Suprapubic skin (tissue), 4 donors: ENCODE measurements at regions not wholly inside any gene's neighbourhood (a gene's known extent, or its start where the extent isn't known, plus 50 kb on each side); places are given as distances from the start of the nearest gene placed in this dataset.

ENCODE experiments used
- CTCF ChIP-seq, 2 donors: fragments of 200-600 bp in 1 of 2; fragments of 450-650 bp in 1 of 2; sonication (generic) in 1 of 2; IDR thresholded peaks; one replicate each; pipeline ENCODE4 v1.5.1; 2016 to 2019; ENCODE audit warnings: antibody characterized with exemption in 2 of 2, mild to moderate bottlenecking in 1 of 2, moderate library complexity in 1 of 2
- POLR2A ChIP-seq, 2 donors: fragments of 450-650 bp; IDR thresholded peaks; one replicate each; pipeline ENCODE4 v1.6.1; 2017; ENCODE audit warnings: antibody characterized with exemption in 2 of 2, mild to moderate bottlenecking in 2 of 2, moderate library complexity in 2 of 2
- POLR2AphosphoS5 ChIP-seq, 3 donors: sonication (generic); formaldehyde crosslinking; IDR thresholded peaks; one replicate each; pipeline ENCODE4 v1.6.1; 2017; ENCODE audit warnings: antibody characterized with exemption in 3 of 3

- no peak for TF ChIP-seq POLR2A (IDR thresholded peaks at IDR 0.05)
- TF ChIP-seq CTCF (IDR thresholded peaks at IDR 0.05) = no peak
- no peak for TF ChIP-seq POLR2AphosphoS5 (IDR thresholded peaks at IDR 0.05)
These were observed 190.8 kb upstream of the C14orf180 start for GRCh38 chr14:104388541-104389325.
